ENCODE measurements at regions not wholly inside any gene's neighbourhood (a gene's known extent, or its start where the extent isn't known, plus 50 kb on each side); places are given as distances from the start of the nearest gene placed in this dataset.

- no peak overlapping the region for H3K4me3 ChIP-seq
- H3K27ac ChIP-seq (ENCODE audit: extremely low read depth, low read depth, low read length) = no peak overlapping the region
- no peaks in the 10 kb centered on the region for H3K4me1 ChIP-seq (replicated peaks in 1 of 2; ENCODE audit: control insufficient read depth in 2 of 2, insufficient read depth in 2 of 2, low read length in 2 of 2)
- no peaks in the 10 kb centered on the region for H3K9me3 ChIP-seq (replicated peaks; ENCODE audit: control insufficient read depth, insufficient read depth, low read depth, low read length)
- ChIA-PET CTCF (ENCODE audit: low intra/inter-chr PET ratio) (no interaction called here), POLR2A (no interaction called here)
- 0% methylated on average over 1 of the region's 1 CpG for WGBS (ENCODE audit: insufficient coverage, low coverage, missing lambda C conversion rate)
- H4K20me1 ChIP-seq (replicated peaks; ENCODE audit: control insufficient read depth, insufficient read depth, low read length) = no peaks in the 10 kb centered on the region
- H3K4me2 ChIP-seq (ENCODE audit: insufficient read depth, low read length) = no peak overlapping the region
- H3K27me3 ChIP-seq (ENCODE audit: control insufficient read depth in 2 of 2, insufficient read depth in 2 of 2, low read length in 2 of 2) = no peaks in the 10 kb centered on the region
- no TSS peak for BruUV-seq (replicated peaks)
- no peaks in the 10 kb centered on the region for H3K9me1 ChIP-seq (ENCODE audit: control insufficient read depth, insufficient read depth, low read length)
- intact Hi-C loops (cut with micrococcal nuclease) = no loop called here
- no peaks in the 10 kb centered on the region for H3K79me2 ChIP-seq (ENCODE audit: control insufficient read depth, insufficient read depth, low read length)
- H2AFZ ChIP-seq (ENCODE audit: low read depth, low read length) = no peak overlapping the region
- in situ Hi-C loops (cut with MboI) = no loop called here
- FAIRE-seq (no peak), DNase-seq (ENCODE audit: extremely low read depth in 1 of 4, low spot score in 3 of 4) (no peak), ATAC-seq (no peak)
- H3K9ac ChIP-seq (ENCODE audit: insufficient read depth in 1 of 2, low read depth in 2 of 2, low read length in 2 of 2) = no peak overlapping the region
- TF ChIP-seq SNRNP70 (optimal IDR thresholded peaks at IDR 0.05; ENCODE audit: low read depth, low read length) (no peak), TBL1XR1 (IDR thresholded peaks at IDR 0.05; ENCODE audit: low read length in 2 of 2) (no peak), TCFL5 (CRISPR knock-in tag; conservative IDR thresholded peaks at IDR 0.05) (no peak), ZSCAN32 (CRISPR knock-in tag; IDR thresholded peaks at IDR 0.05) (no peak), NFYB (IDR thresholded peaks at IDR 0.05; ENCODE audit: extremely low read depth, insufficient read length) (no peak), C11orf30 (IDR thresholded peaks at IDR 0.05; ENCODE audit: low read depth) (no peak)
- H3K36me3 ChIP-seq (ENCODE audit: control insufficient read depth, insufficient read depth, low read length) = no peaks in the 10 kb centered on the region
These were observed 546.4 kb downstream of the OMA1 start for GRCh38 chr1:58000116-58000515.

DNA sequence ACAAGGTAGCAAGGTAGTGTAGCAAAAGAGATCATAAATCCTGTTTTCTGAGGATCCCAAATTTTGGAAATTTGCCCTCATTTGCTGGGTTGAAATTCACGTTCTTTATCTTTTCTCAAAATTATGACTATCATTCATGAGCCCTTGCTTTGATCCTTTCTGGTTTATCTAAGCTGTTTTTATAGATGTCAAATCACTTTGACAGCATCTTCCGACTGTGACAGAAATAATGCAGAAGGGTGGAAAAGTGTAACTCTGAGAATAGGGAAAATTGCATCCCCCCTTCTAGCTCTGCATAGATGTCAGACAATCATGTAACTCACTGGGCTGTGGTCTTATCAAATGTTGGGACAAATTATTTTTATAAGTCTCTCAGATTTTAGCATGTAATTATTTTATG lies 550.1 kb downstream of the OMA1 start:
- Histone ChIP-seq H3K27ac (ENCODE audit: extremely low read depth, low read depth, low read length) (no peak overlapping the region), H3K36me3 (ENCODE audit: control insufficient read depth, insufficient read depth, low read length) (no peaks in the 10 kb centered on the region), H3K4me1 (replicated peaks in 1 of 2; ENCODE audit: control insufficient read depth in 2 of 2, insufficient read depth in 2 of 2, low read length in 2 of 2) (no peaks in the 10 kb centered on the region), H2AFZ (ENCODE audit: low read depth, low read length) (no peak overlapping the region), H3K4me2 (ENCODE audit: insufficient read depth, low read length) (no peak overlapping the region), H3K9ac (ENCODE audit: insufficient read depth in 1 of 2, low read depth in 2 of 2, low read length in 2 of 2) (no peak overlapping the region), H3K4me3 (no peak overlapping the region), H4K20me1 (replicated peaks; ENCODE audit: control insufficient read depth, insufficient read depth, low read length) (no peaks in the 10 kb centered on the region), H3K9me3 (replicated peaks; ENCODE audit: control insufficient read depth, insufficient read depth, low read depth, low read length) (no peaks in the 10 kb centered on the region), H3K79me2 (ENCODE audit: control insufficient read depth, insufficient read depth, low read length) (no peaks in the 10 kb centered on the region), H3K27me3 (ENCODE audit: control insufficient read depth in 2 of 2, insufficient read depth in 2 of 2, low read length in 2 of 2) (no peaks in the 10 kb centered on the region), H3K9me1 (ENCODE audit: control insufficient read depth, insufficient read depth, low read length) (no peaks in the 10 kb centered on the region)
- intact Hi-C loops (cut with micrococcal nuclease) = no loop called here
- no peak for DNase-seq (ENCODE audit: extremely low read depth in 1 of 4, low spot score in 3 of 4)
- in situ Hi-C loops (cut with MboI) = no loop called here
- FAIRE-seq = no peak
- WGBS (ENCODE audit: insufficient coverage, low coverage, missing lambda C conversion rate) = 0% methylated on average over 2 of the region's 2 CpGs
- ChIA-PET POLR2A (no interaction called here), CTCF (ENCODE audit: low intra/inter-chr PET ratio) (no interaction called here)
- TF ChIP-seq ZBTB5 (IDR thresholded peaks at IDR 0.05) (no peak), TBP (optimal IDR thresholded peaks at IDR 0.05; ENCODE audit: low read depth, low read length) (no peak), MCM2 (IDR thresholded peaks at IDR 0.05; ENCODE audit: low read depth) (no peak), BCOR (IDR thresholded peaks at IDR 0.05) (no peak), MTA3 (IDR thresholded peaks at IDR 0.05; ENCODE audit: borderline replicate concordance) (no peak), ZNF239 (CRISPR knock-in tag; IDR thresholded peaks at IDR 0.05) (no peak), TEAD4 (IDR thresholded peaks at IDR 0.05; ENCODE audit: low read length) (no peak), TEAD4 (CRISPR knock-in tag; IDR thresholded peaks at IDR 0.05; ENCODE audit: borderline replicate concordance) (no peak)
- TF ChIP-seq, protein P1, sequence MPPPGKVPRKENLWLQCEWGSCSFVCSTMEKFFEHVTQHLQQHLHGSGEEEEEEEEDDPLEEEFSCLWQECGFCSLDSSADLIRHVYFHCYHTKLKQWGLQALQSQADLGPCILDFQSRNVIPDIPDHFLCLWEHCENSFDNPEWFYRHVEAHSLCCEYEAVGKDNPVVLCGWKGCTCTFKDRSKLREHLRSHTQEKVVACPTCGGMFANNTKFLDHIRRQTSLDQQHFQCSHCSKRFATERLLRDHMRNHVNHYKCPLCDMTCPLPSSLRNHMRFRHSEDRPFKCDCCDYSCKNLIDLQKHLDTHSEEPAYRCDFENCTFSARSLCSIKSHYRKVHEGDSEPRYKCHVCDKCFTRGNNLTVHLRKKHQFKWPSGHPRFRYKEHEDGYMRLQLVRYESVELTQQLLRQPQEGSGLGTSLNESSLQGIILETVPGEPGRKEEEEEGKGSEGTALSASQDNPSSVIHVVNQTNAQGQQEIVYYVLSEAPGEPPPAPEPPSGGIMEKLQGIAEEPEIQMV (tag; conservative IDR thresholded peaks at IDR 0.05; ENCODE audit: low read depth) = no peak
- BruUV-seq (replicated peaks) = no TSS peak
- no peak for ATAC-seq

Measured in K562 (cell line).